Left hindlimb (tissue), 1 donor: ENCODE measurements at regions not wholly inside any gene's neighbourhood (a gene's known extent, or its start where the extent isn't known, plus 50 kb on each side); places are given as distances from the start of the nearest gene placed in this dataset.
"Not testable (repeated sequence)": the region's sequence is repeated elsewhere in the genome, so short reads cannot be mapped to it uniquely, and the experiment has no call there.

Experiments used
- DNase-seq: peaks from one replicate; pipeline ENCODE4 v3.0.0-alpha.2; 2018

DNA sequence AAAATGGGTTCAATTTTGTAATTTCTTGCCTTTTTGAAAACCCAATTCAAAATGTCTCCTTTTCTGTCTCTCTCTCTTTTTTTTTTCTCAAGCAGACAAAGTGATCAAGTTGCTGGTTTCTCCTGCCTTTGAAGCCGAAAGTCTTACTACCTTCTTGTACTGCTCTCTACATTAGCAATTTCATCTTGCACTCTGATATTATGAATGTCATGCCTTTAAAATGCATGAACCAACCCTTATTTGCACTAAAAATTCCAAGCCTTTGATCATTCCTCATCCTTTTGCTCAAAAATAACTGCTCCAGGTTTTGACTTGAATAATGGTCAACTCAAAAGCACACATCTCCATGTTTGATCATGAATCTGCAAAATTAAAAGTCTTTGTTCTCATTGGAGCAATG, 125.2 kb downstream of the CETN3 start:
- no peak for DNase-seq

DNA sequence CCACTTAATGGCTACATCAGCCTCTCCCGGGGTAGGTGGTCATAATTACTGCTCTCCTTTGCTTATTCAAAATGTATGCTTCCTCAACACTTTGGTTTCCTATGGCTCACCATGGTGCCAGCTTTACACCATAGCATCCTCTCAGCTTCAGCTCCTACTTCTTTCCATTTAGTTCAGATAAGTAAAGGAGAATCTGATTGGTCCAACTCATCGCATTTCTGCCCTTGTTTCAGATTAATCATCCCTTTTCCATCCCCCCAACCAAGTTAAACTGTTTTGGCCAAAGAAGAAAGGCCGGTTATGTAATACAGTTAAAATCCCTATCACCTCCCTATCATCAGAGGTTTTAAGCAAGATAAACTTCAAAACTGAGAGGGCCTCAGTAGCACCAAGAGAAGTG, 130.5 kb downstream of the CETN3 start:
- no peak for DNase-seq

DNA sequence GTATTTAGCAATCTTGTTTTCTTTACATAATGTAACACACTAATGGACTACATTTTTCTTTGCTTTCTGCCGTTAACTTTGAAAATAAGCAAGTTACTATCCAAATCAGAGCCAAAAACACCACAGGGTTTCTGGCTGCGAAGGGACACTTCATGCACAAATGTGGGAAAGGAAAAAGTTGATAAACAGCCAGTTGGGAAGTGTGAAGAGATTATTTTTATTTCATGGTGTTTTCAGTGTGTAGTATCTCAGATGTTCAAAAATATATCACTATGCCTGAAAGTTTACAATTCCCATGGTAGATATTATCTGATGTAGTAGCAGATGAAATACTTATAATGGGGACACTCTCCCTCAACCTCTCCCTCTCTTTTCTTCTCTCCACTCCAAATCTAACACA, 135.3 kb downstream of the CETN3 start:
- DNase-seq, result no peak

DNA sequence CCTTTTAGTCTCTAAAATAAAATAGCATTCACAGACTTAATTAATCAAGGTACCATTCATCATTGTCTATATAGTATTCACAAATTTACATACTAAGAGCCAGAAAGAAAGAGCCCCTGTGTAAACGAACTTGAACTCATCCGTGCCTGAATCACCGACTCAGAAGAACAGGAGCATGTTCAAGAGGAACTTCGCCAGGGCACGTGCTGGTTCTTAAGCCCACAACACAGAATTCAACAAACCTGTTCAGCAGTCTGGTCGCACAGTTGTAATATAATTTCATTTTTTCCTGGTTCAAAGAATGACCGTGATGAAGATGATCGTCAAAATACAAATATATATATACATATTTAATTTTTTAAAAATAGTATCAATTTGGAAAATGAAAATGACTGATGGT, 141.9 kb downstream of the CETN3 start:
- no peak for DNase-seq

DNA sequence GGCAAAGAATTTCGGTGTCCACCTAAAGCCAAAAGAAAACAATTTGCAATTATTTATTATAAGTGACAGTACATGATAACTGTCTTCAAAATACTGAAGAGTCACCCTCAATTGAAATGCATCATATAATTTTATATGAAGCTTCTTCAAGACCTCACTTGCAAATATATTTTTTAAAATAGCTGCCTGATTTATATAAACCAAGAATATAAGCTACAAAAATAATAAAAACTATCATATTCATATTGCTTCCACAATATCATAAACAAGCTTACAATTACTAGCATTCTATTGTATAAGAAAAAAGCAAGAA, 144.1 kb downstream of the CETN3 start:
- no peak for DNase-seq

DNA sequence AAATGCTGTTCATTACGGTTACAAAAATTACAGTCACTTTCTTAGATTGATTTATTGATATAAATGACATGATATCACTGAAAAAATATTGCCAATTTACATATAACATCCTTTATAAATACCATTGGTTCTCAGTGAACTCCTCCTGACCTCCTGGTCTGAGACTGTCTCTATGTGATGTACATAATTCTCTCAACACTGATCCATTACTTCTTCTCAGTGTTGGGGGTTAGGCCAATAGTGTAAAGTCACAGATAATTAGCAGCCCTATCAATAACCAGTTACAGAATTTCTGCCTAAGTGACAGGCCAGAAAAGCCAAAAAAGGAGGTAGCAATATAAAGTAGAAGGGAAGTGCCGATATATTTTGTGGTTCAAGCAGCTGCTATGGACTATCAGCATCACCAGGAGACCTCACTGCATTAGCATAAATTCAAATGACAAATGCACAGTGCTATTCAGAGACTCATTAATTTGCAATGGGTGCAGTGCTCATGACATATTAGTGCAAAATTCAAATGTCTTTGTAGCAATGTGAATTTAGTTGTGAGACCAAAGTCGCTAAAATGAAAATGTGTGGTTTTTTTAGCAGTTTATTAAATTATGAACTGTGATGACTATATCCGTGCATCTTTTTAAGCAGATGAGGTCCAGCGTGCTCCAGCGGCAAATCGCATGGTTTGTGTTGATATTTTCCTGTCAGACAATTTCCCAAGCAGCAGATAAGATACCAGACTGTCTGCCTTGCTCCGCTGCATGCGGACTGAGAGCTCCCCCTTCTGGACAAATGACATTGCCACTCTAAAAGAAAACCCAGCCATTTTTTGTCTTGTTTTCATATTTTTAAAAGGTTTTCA, 144.6 kb downstream of the CETN3 start:
- peak; percentile 60 for DNase-seq

DNA sequence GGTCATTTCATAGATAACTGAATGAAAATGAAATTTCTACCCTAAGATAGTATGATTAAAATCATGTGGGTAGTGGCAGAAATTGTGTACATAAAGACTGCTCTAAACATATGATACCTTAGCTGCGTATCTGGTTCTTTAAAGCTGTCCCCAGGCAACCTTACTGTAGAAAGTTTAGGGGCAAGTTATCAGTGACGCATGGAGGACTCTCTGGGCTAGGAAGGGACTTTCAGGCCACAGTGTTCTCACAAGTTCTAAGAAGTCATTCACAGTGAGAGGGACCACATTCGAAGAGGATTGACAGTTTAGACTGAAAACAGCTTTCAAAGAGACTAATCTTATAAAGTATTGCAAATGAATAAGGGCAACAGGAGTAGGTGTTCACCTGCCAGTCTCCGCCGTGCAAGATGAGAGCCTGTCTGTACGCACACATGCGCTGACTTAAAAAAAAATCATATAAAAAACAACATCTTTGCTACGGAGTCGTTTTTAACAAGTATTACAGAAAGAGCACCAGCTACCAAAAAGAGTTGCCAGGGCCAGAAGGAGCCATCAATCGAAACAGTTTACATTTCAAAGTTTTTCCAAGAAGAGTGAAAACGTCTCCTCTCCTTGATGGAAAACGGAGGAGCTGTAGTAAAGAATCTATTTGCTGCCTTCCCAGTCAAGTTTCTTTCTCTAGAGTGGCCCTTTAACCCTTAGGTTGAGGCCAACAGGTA, 146.3 kb downstream of the CETN3 start:
- DNase-seq, result no peak

DNA sequence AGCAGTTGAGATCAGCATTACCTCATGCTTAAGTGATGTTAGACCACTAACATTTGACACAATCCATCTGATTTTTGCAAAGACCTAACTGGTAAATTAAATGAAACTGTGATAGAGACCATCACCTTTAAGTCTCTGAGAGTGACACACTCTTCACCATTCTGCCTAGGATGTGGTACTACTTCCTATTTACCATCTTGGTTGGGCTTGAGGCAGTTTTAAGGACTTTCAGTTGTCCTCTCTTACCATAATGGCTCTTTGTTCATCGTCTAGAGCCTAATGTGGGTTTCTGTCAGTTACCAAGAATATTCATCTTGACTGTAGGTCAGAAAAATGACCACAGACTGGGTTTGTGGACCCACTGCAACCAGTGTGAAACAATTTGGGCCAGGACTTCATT, 158.1 kb downstream of the CETN3 start:
- no peak for DNase-seq

DNA sequence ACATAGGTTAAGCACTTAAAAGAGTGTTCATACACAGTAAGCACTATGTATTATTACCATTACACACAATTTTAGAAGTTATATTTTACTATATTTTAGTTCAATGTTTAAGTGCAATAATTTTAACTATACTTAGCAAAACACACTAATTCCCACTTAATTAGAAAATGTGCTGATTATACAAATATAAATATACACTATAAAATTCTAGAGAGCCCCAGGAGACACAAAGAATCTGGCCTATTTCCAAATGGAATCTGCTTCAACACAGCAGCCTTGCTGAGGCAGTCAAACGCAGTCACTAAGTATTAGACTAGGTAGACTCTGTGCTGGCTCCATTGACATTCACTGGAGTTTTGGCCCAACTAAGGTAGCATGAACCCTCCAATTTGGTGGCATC, 160.9 kb downstream of the CETN3 start:
- no peak for DNase-seq

DNA sequence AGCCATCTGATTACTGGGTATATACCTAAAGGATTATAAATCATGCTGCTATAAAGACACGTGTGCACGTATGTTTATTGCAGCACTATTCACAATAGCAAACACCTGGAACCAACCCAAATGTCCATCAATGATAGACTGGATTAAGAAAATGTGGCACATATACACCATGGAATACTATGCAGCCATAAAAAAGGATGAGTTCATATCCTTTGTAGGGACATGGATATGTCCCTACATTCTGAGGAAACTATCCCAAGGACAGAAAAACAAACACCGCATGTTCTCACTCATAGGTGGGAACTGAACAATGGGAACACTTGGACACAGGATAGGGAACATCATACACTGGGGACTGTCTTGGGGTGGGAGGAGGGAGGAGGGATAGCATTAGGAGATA, 165.7 kb downstream of the CETN3 start:
- DNase-seq, result not testable (repeated sequence)

DNA sequence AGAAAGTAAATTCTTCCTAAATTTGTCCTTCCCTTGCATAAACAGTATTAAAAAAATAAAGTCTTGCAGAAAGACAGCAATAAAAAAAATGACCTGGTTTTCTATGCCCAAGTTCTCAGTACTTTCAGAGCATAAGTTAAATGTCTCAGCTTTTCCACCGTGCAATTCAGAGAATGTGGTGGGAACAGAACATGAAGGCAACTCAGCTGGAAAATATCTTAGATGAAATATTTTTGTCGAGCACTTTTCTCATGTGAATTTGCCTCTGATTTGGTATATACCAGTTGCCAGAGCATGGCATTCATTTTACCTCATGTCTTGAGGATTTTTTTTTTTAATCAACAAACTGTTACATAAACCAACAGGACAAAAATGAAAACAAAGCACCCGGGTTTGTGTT, 176.1 kb downstream of the CETN3 start:
- no peak for DNase-seq

DNA sequence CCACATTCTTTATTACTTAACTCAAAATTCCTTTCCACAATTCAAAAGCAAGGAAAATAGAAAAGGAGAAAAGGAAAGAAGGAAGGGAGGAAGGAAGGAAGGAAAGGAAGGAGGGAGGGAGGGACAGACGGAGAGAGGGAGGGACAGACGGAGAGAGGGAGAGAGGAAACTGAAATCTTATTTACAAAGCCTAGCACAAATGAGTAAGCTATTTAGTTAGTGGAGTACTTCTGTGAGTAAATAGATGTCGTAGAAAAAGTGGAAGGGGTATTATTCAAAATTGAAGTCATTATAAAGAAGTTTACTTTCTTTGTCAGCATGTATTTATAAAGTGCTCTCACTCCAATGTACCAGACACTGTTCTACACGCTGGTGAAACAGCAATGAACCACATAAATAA, 177.9 kb downstream of the CETN3 start:
- DNase-seq, result no peak

DNA sequence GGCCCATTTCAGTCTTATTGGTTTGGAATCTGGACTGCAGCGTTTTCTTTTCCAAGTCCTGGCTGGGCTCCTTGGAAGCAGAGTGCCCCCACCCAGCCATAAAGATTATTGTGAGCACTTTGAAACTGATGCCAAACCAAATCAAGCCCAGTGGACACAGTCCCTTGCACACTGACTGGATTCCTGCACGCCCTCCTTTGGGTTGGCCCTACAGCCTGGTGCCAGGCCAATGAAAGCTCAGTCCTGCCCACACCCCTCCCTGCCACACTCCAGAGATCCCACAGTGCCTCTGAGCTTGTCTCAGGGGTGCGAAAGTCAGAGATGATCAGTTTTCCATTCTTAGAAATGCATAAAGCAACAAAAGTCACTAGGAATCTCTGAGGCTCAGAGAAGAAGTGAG, 181.9 kb downstream of the CETN3 start:
- DNase-seq, result peak; percentile 49

DNA sequence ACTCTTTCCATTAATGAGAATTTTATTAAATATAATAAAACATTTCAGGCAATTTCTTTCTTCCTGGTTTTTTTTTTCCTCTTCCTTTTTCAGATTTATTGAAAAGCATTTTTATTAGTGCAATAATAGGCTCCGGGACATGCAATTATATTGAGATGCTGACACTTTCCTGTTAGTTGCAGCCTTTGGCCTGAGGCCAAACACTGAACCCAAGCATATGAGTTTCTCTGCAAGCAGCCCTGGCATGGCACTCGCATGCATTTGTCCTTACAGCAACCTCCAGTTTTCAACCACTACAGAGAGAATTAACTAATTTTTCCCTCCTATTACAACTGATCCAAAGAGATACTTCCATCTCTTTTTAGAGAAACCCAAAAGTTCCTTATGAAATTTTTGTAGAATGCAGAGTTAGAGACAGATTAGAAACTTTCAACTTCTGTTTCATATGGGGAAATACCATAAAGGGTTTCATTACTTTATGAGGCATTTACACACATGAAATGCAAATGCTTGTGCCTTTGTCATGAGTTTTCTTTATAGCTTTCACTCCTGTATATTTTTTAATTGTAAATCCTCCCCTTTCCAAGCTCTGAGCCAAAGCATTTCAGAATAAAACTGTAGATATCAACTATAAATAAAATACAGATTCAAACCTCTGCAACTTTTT, 183.0 kb downstream of the CETN3 start:
- no peak for DNase-seq

DNA sequence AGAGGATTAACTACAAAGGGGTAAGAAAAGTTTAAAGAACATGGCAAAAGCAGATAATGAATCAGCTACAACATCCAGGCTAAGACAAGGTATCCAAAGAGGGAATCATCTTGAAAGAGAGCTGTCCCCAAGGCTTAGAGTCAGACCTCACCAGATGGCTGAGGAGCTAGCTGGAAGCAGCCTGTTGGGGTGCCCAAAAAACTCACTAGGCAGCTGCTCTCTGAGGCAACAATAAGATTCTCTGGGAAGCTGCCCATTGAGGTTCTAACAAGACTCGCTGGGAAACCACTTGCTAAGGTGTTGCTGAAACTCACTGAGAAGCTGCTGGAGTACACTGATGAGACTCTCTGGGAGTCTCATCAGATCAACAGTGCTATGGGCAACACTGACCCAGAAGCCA, 185.2 kb downstream of the CETN3 start:
- DNase-seq, result no peak

DNA sequence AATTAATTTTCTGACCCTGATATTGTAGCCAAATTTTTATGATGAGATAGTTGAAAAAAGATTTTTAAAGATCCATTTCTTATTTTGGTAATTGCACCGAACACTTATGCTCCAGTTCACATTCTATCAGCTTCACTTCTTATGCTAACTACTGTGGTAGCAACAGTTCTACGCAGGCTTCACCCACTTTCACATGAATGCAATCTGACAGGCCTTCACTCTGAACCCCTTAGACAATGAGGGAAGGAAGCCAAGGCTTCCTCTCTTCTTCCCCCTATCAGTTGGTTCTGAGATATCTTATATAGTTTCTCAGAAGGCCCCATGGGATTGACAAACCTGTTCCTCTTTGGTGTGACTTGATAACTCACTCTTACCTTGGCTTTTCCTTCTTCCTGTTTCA, 185.8 kb downstream of the CETN3 start:
- no peak for DNase-seq

DNA sequence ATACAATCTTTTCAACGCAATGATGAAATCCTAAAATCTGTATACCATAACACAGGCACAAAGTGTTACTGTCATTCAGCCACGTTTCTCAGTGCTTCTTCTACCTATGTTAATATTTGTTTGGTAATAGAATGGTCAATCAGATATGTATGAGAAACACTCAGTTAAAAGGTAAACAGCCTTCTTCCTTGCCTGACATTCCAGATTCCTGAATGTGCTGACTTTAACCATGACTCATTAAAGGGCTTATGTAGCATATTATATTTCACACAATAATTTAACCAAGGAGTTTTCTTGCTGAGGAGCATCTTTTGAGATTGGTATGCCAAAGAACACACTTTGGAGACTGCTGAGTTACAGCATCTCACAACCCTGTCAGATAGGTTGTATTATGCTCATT, 187.6 kb downstream of the CETN3 start:
- no peak for DNase-seq

DNA sequence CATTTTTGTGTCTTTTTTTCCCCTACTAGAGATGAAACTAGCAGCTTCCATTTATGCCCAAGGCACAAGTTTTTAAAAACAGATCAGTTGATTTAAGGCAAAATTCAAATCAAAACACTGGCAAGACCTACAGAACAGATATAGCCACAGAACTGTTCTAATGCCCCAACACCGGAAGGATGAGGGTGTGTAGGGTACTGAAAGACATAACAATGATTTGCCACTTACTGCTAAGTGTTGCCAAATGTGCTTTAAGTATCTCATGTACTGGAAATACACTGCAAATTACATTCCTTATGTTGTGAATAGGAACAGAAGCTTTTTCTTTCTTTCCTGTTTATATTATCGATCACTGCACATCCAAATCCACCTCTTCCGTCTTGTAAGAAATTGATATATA, 189.0 kb downstream of the CETN3 start:
- no peak for DNase-seq

DNA sequence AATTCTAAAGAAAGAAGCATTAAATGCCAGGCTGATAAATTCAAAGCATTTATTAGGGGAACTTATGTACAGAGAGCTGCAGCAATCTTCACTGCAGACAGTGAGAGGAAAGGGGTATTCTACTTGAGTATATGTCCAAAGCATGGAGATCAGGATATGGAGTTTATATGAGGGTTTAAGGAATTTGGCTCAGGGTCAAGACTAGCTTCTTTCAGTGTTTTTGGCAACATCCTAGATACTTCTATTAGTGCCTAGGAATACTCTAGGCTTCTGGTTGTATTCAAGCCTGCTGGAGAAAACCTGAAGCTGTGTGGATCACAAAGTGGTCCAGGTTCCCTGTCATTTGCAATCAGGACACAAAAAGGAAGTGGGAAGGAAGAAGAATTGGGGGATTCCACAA, 194.6 kb downstream of the CETN3 start:
- DNase-seq, result no peak

DNA sequence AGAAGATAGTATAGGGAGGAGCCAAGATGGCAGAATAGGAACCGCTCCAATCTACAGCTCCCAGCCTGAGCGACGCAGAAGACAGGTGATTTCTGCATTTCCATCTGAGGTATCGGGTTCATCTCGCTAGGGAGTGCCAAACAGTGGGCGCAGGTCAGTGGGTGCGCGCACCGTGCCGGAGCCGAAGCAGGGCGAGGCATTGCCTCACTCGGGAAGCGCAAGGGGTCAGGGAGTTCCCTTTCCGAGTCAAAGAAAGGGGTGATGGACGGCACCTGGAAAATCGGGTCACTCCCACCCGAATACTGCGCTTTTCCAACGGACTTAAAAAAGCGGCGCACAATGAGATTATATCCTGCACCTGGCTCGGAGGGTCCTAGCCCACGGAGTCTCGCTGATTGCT, 201.2 kb downstream of the CETN3 start:
- DNase-seq, result not testable (repeated sequence)

DNA sequence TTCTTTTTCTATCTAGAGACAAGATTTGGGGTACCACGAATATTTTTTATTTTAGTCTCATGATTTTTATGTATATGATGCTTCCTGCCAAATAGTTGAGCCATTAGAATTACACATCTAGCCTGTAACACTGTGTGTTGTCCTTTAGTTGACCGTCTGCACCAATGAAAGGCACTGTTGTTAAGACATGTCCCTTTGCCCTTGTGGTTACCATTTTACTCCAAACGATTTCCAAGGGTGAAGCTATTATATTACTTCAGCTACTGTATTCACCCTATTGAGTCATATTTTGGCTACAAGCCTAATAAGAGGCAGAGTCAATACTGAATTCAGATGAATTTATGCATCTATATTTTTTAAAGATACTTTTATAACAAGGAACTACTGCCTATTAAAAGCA, 207.6 kb downstream of the CETN3 start:
- DNase-seq, result no peak

DNA sequence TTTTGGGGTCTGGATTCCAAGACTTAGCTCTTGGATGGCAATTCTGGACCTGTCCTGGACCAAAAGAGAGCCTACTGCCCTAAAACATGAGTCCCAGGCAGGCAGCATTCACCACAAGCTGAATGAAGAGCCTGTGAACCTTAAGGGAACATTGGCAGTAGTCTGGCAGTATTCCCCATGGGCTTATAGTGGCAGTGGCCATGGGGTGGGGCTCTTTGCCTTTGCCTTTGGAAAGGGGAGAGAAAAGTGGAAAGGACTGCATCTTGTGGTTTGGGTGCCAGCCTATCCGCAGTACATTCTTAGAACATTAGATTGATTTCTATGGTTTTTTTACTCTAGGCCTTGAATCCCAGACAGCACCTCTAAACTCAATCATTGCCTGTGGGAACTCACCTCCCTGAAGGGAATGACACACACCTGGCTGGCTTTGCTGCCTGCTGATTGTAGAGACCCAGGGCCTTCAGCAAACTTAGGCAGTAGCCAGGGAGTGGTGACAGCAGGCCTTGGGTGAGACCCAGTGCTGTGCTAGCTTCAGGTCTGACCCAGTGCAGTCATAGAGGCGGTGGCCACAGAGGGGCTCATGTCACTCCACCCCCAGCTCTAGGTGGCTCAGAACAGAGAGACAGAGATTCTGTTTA, 216.3 kb downstream of the CETN3 start:
- no peak for DNase-seq

DNA sequence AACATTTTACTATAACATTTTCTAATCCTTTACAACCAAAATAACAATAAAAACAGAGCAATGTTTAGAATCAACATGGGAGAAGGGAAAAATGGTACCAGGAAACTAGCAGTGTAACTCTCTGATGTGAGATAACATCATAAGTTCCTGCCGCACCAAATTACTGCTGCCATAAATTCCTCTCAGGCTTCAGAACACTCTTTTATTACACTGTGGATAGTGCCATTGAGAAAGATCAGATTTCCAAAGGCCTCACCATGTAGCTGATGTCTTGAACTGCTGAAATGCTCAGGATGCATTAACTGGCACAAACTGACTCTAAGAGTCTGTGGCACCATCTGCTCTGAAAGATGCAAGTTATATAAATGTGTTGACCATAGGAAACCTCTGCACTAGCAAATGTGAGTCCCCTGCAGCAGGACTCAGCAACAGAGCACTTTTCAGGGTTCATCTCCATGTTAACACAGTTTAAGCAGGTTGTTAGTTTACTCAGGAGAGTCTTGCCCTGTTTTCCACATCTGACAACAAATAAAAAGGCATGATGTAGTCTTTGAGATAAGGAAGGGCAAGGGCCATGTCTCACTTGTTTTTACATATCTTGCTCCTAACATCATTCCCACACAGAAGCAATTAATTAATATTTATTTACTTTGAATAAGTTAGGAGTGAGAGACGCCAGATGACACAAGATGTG, 218.1 kb downstream of the CETN3 start:
- DNase-seq, result no peak
